Mammary epithelial cell (primary cell): ENCODE measurements at regions not wholly inside any gene's neighbourhood (a gene's known extent, or its start where the extent isn't known, plus 50 kb on each side); places are given as distances from the start of the nearest gene placed in this dataset.

Experiments used
- EZH2 ChIP-seq: IDR thresholded peaks from 2 replicates; pipeline ENCODE4 v1.6.1; 2012; ENCODE audit warnings: low read length, inconsistent platforms, borderline replicate concordance
- TF ChIP-seq, protein P1 (sequence below), 2 donors: IDR thresholded peaks in 1 of 2; conservative IDR thresholded peaks in 1 of 2; 2 replicates each; pipeline ENCODE4 v1.5.1; 2011 to 2012; ENCODE audit warnings: inconsistent platforms in 2 of 2, low read length in 2 of 2, mild to moderate bottlenecking in 2 of 2, control low read depth in 1 of 2, low read depth in 1 of 2; ENCODE audit not compliant: insufficient read depth in 1 of 2; ENCODE audit errors: extremely low read depth in 1 of 2

GRCh38 chr11:26063915-26064314 lies 268.0 kb upstream of the ANO3 start:
- TF ChIP-seq, protein P1, sequence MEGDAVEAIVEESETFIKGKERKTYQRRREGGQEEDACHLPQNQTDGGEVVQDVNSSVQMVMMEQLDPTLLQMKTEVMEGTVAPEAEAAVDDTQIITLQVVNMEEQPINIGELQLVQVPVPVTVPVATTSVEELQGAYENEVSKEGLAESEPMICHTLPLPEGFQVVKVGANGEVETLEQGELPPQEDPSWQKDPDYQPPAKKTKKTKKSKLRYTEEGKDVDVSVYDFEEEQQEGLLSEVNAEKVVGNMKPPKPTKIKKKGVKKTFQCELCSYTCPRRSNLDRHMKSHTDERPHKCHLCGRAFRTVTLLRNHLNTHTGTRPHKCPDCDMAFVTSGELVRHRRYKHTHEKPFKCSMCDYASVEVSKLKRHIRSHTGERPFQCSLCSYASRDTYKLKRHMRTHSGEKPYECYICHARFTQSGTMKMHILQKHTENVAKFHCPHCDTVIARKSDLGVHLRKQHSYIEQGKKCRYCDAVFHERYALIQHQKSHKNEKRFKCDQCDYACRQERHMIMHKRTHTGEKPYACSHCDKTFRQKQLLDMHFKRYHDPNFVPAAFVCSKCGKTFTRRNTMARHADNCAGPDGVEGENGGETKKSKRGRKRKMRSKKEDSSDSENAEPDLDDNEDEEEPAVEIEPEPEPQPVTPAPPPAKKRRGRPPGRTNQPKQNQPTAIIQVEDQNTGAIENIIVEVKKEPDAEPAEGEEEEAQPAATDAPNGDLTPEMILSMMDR (conservative IDR thresholded peaks at IDR 0.05 in 1 of 2, IDR thresholded peaks at IDR 0.05 in 1 of 2; ENCODE audit: extremely low read depth in 1 of 2, insufficient read depth in 1 of 2, low read depth in 1 of 2, low read length in 2 of 2), result no peak
- TF ChIP-seq EZH2, result no peak
